ENCODE measurements at regions not wholly inside any gene's neighbourhood (a gene's known extent, or its start where the extent isn't known, plus 50 kb on each side); places are given as distances from the start of the nearest gene placed in this dataset.

DNA sequence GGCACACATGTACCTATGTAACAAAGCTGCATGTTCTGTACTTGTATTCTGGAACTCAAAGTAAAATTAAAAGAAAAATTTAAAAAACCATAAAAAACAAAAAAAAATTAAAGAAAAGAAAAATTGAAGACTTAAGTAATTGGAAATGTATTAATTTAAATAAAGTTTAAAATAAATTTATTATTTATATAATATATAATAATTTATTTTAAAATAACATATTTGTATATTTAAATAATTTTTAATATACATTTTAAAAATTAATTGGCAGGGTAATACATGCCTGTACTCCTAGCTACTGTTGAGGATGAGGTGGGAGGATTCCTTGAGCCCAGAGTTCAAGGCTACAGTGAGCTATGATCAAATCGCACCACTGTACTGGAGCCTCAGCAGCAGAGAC, 1830.6 kb upstream of the CELF4 start:
- Histone ChIP-seq H3F3A (ENCODE audit: low read length, unreplicated experiment) (no peaks in the 10 kb centered on the region), H3K4me1 (ENCODE audit: insufficient read depth, low read length) (no peaks in the 10 kb centered on the region), H3K4me3 (ENCODE audit: low read length) (no peak overlapping the region), H3K79me2 (ENCODE audit: low read length) (no peaks in the 10 kb centered on the region), H3K9me2 (replicated peaks; ENCODE audit: low read length) (no peaks in the 10 kb centered on the region), H3K9me3 (ENCODE audit: low read length) (no peaks in the 10 kb centered on the region), H3K27ac (ENCODE audit: low read length) (no peak overlapping the region), H4K20me1 (ENCODE audit: low read length) (no peaks in the 10 kb centered on the region), H3K9ac (ENCODE audit: low read length) (no peak overlapping the region), H3K4me2 (ENCODE audit: low read length) (no peak overlapping the region), H3K36me3 (ENCODE audit: low read depth, low read length) (no peaks in the 10 kb centered on the region), H2AFZ (ENCODE audit: low read length) (no peak overlapping the region), H3K27me3 (ENCODE audit: low read length) (no peaks in the 10 kb centered on the region)
- TF ChIP-seq EZH2 (IDR thresholded peaks at IDR 0.05; ENCODE audit: low read length, unreplicated experiment) (no peak), CTCF (conservative IDR thresholded peaks at IDR 0.05; ENCODE audit: low read depth, low read length) (no peak), EZH2phosphoT487 (IDR thresholded peaks at IDR 0.05; ENCODE audit: borderline replicate concordance, low read length) (no peak)
- no TSS peak for BruUV-seq (replicated peaks)
- intact Hi-C loops (cut with micrococcal nuclease), result no loop called here
- no peak for ATAC-seq
- ChIA-PET POLR2A (ENCODE audit: unreplicated experiment) (no interaction called here), CTCF (no interaction called here)
- no peak for DNase-seq

GRCh38 chr18:39389800-39390379, 1824.3 kb upstream of the CELF4 start:
- no TSS peak for BruUV-seq (replicated peaks)
- Histone ChIP-seq H3K4me3 (ENCODE audit: low read length) (no peak overlapping the region), H3K4me1 (ENCODE audit: insufficient read depth, low read length) (no peaks in the 10 kb centered on the region), H3K79me2 (ENCODE audit: low read length) (no peaks in the 10 kb centered on the region), H3K27ac (ENCODE audit: low read length) (no peak overlapping the region), H3K9me2 (replicated peaks; ENCODE audit: low read length) (no peaks in the 10 kb centered on the region), H3F3A (ENCODE audit: low read length, unreplicated experiment) (no peaks in the 10 kb centered on the region), H4K20me1 (ENCODE audit: low read length) (no peaks in the 10 kb centered on the region), H3K9ac (ENCODE audit: low read length) (no peak overlapping the region), H3K4me2 (ENCODE audit: low read length) (no peak overlapping the region), H3K36me3 (ENCODE audit: low read depth, low read length) (no peaks in the 10 kb centered on the region), H3K9me3 (ENCODE audit: low read length) (no peaks in the 10 kb centered on the region), H3K27me3 (ENCODE audit: low read length) (no peaks in the 10 kb centered on the region), H2AFZ (ENCODE audit: low read length) (no peak overlapping the region)
- TF ChIP-seq EZH2phosphoT487 (IDR thresholded peaks at IDR 0.05; ENCODE audit: borderline replicate concordance, low read length), result no peak
- TF ChIP-seq EZH2 (IDR thresholded peaks at IDR 0.05; ENCODE audit: low read length, unreplicated experiment), result no peak
- TF ChIP-seq CTCF (conservative IDR thresholded peaks at IDR 0.05; ENCODE audit: low read depth, low read length), result no peak
- ChIA-PET POLR2A (ENCODE audit: unreplicated experiment) (no interaction called here), CTCF (no interaction called here)
- intact Hi-C loops (cut with micrococcal nuclease), result no loop called here
- no peak for DNase-seq
- ATAC-seq, result no peak

DNA sequence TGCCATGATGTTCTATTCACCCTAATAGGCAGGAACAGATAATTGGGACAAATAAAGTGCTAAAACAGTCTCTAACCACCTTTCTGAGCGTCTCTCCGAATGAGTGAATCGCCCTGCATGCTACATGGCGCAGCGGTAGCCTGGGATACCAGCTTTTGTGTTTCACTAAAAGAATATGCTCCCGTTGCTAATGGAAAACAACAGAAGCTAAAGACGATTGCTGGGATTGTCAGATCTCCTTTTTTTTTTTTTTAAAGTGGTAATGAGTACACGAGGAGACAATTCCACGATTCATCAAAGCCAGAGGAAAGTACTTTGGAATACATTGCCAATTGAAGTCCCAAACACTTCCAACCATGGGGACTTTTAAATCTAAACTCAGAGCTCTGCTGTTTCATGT, 1815.3 kb upstream of the CELF4 start:
- ChIA-PET POLR2A (ENCODE audit: unreplicated experiment) (no interaction called here), CTCF (no interaction called here)
- Histone ChIP-seq H3K9me2 (replicated peaks; ENCODE audit: low read length) (no peaks in the 10 kb centered on the region), H3K4me3 (ENCODE audit: low read length) (no peak overlapping the region), H2AFZ (ENCODE audit: low read length) (no peak overlapping the region), H3K9me3 (ENCODE audit: low read length) (no peaks in the 10 kb centered on the region), H3K4me2 (ENCODE audit: low read length) (no peak overlapping the region), H3K27ac (ENCODE audit: low read length) (no peak overlapping the region), H3K9ac (ENCODE audit: low read length) (no peak overlapping the region), H3F3A (ENCODE audit: low read length, unreplicated experiment) (no peaks in the 10 kb centered on the region), H3K79me2 (ENCODE audit: low read length) (no peaks in the 10 kb centered on the region), H3K27me3 (ENCODE audit: low read length) (no peaks in the 10 kb centered on the region), H3K4me1 (ENCODE audit: insufficient read depth, low read length) (no peaks in the 10 kb centered on the region), H4K20me1 (ENCODE audit: low read length) (no peaks in the 10 kb centered on the region), H3K36me3 (ENCODE audit: low read depth, low read length) (no peaks in the 10 kb centered on the region)
- no TSS peak for BruUV-seq (replicated peaks)
- intact Hi-C loops (cut with micrococcal nuclease), result no loop called here
- TF ChIP-seq CTCF (conservative IDR thresholded peaks at IDR 0.05; ENCODE audit: low read depth, low read length), result no peak
- TF ChIP-seq EZH2phosphoT487 (IDR thresholded peaks at IDR 0.05; ENCODE audit: borderline replicate concordance, low read length), result no peak
- TF ChIP-seq EZH2 (IDR thresholded peaks at IDR 0.05; ENCODE audit: low read length, unreplicated experiment), result no peak
- no peak for ATAC-seq
- DNase-seq, result no peak
